HL-60 (cell line): ENCODE measurements at regions not wholly inside any gene's neighbourhood (a gene's known extent, or its start where the extent isn't known, plus 50 kb on each side); places are given as distances from the start of the nearest gene placed in this dataset.
"Not testable (repeated sequence)": the region's sequence is repeated elsewhere in the genome, so short reads cannot be mapped to it uniquely, and the experiment has no call there.

Experiments used
- GABPA ChIP-seq: IDR thresholded peaks from 2 replicates; pipeline ENCODE4 v1.6.1; 2012; ENCODE audit warnings: low read depth
- REST ChIP-seq: IDR thresholded peaks from 2 replicates; pipeline ENCODE4 v1.6.1; 2012; ENCODE audit warnings: low read depth; ENCODE audit not compliant: insufficient replicate concordance
- TF ChIP-seq, protein P1 (sequence below): IDR thresholded peaks from one replicate; pipeline ENCODE4 v1.5.1; 2011; ENCODE audit warnings: low read length, control low read depth, inconsistent platforms; ENCODE audit not compliant: insufficient read depth

- TF ChIP-seq, protein P1, sequence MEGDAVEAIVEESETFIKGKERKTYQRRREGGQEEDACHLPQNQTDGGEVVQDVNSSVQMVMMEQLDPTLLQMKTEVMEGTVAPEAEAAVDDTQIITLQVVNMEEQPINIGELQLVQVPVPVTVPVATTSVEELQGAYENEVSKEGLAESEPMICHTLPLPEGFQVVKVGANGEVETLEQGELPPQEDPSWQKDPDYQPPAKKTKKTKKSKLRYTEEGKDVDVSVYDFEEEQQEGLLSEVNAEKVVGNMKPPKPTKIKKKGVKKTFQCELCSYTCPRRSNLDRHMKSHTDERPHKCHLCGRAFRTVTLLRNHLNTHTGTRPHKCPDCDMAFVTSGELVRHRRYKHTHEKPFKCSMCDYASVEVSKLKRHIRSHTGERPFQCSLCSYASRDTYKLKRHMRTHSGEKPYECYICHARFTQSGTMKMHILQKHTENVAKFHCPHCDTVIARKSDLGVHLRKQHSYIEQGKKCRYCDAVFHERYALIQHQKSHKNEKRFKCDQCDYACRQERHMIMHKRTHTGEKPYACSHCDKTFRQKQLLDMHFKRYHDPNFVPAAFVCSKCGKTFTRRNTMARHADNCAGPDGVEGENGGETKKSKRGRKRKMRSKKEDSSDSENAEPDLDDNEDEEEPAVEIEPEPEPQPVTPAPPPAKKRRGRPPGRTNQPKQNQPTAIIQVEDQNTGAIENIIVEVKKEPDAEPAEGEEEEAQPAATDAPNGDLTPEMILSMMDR: not testable (repeated sequence)
- TF ChIP-seq GABPA, REST: not testable (repeated sequence)
These were observed 439.1 kb downstream of the CNTNAP4 start for GRCh38 chr16:76716251-76716650.
